ENCODE measurements at regions not wholly inside any gene's neighbourhood (a gene's known extent, or its start where the extent isn't known, plus 50 kb on each side); places are given as distances from the start of the nearest gene placed in this dataset.

GRCh38 chr2:239522002-239522739 lies 121.4 kb upstream of the HDAC4 start:
- Mint-ChIP-seq H3K27me3 (ENCODE audit: low read depth) (peaks cover 7% of the 10 kb centered on the region), H3K27ac (no peak overlapping the region), H3K9me3 (no peaks in the 10 kb centered on the region), H3K4me3 (no peak overlapping the region), H3K36me3 (ENCODE audit: insufficient read depth in 2 of 2) (no peaks in the 10 kb centered on the region), H3K4me1 (ENCODE audit: low read depth) (no peaks in the 10 kb centered on the region)
- DNase-seq (no peak), ATAC-seq (replicated peaks in 1 of 2) (no peak)

GRCh38 chr2:239521518-239521815 lies 120.6 kb upstream of the HDAC4 start:
- no peak overlapping the region for H3K4me3 Mint-ChIP-seq
- no peak for ATAC-seq (replicated peaks in 1 of 2)
- no peaks in the 10 kb centered on the region for H3K36me3 Mint-ChIP-seq (ENCODE audit: insufficient read depth in 2 of 2)

GRCh38 chr2:239520811-239521517 lies 120.1 kb upstream of the HDAC4 start:
- no peaks in the 10 kb centered on the region for H3K9me3 Mint-ChIP-seq
- H3K4me3 Mint-ChIP-seq: no peak overlapping the region
- H3K27me3 Mint-ChIP-seq (ENCODE audit: low read depth): peaks cover 7% of the 10 kb centered on the region
- ATAC-seq (replicated peaks in 1 of 2) (no peak), DNase-seq (no peak)
- H3K4me1 Mint-ChIP-seq (ENCODE audit: low read depth): no peaks in the 10 kb centered on the region
- H3K27ac Mint-ChIP-seq: no peak overlapping the region
- H3K36me3 Mint-ChIP-seq (ENCODE audit: insufficient read depth in 2 of 2): no peaks in the 10 kb centered on the region

More at GRCh38 chr2:239521518-239521815, 120.6 kb upstream of the HDAC4 start:
- Mint-ChIP-seq H3K4me1 (ENCODE audit: low read depth) (no peaks in the 10 kb centered on the region), H3K27me3 (ENCODE audit: low read depth) (peaks cover 7% of the 10 kb centered on the region), H3K9me3 (no peaks in the 10 kb centered on the region), H3K27ac (no peak overlapping the region)
- DNase-seq: no peak

GRCh38 chr2:239519921-239520585 lies 119.2 kb upstream of the HDAC4 start:
- ATAC-seq (replicated peaks in 1 of 2): no peak
- Mint-ChIP-seq H3K27ac (no peak overlapping the region), H3K9me3 (no peaks in the 10 kb centered on the region), H3K4me3 (no peak overlapping the region), H3K4me1 (ENCODE audit: low read depth) (no peaks in the 10 kb centered on the region), H3K27me3 (ENCODE audit: low read depth) (peaks cover 7% of the 10 kb centered on the region), H3K36me3 (ENCODE audit: insufficient read depth in 2 of 2) (no peaks in the 10 kb centered on the region)
- DNase-seq: no peak

GRCh38 chr2:239519089-239519920 lies 118.5 kb upstream of the HDAC4 start:
- Mint-ChIP-seq H3K9me3 (no peaks in the 10 kb centered on the region), H3K36me3 (ENCODE audit: insufficient read depth in 2 of 2) (no peaks in the 10 kb centered on the region), H3K4me3 (no peak overlapping the region), H3K27ac (no peak overlapping the region), H3K4me1 (ENCODE audit: low read depth) (no peaks in the 10 kb centered on the region), H3K27me3 (ENCODE audit: low read depth) (peaks cover 7% of the 10 kb centered on the region)
- no peak for ATAC-seq (replicated peaks in 1 of 2)
- DNase-seq: peak in 1 of 2 donors; percentile 9

GRCh38 chr2:239518286-239519088 lies 117.7 kb upstream of the HDAC4 start:
- Mint-ChIP-seq H3K27me3 (ENCODE audit: low read depth) (peaks cover 7% of the 10 kb centered on the region), H3K9me3 (no peaks in the 10 kb centered on the region), H3K36me3 (ENCODE audit: insufficient read depth in 2 of 2) (no peaks in the 10 kb centered on the region), H3K27ac (no peak overlapping the region), H3K4me1 (ENCODE audit: low read depth) (no peaks in the 10 kb centered on the region), H3K4me3 (no peak overlapping the region)
- ATAC-seq (replicated peaks in 1 of 2) (no peak), DNase-seq (no peak)

GRCh38 chr2:239517686-239518085 lies 116.9 kb upstream of the HDAC4 start:
- Mint-ChIP-seq H3K27me3 (ENCODE audit: low read depth) (peaks cover 7% of the 10 kb centered on the region), H3K9me3 (peaks cover 0 to 1% of the 10 kb centered on the region in 2 donors), H3K4me1 (ENCODE audit: low read depth) (no peaks in the 10 kb centered on the region), H3K36me3 (ENCODE audit: insufficient read depth in 2 of 2) (no peaks in the 10 kb centered on the region), H3K4me3 (no peak overlapping the region), H3K27ac (no peak overlapping the region)
- DNase-seq: no peak
- ATAC-seq (replicated peaks in 1 of 2): no peak

- Mint-ChIP-seq H3K27me3 (ENCODE audit: low read depth) (peaks cover 7% of the 10 kb centered on the region), H3K4me3 (no peak overlapping the region), H3K4me1 (ENCODE audit: low read depth) (no peaks in the 10 kb centered on the region), H3K27ac (no peak overlapping the region), H3K36me3 (ENCODE audit: insufficient read depth in 2 of 2) (no peaks in the 10 kb centered on the region), H3K9me3 (peaks cover 0 to 1% of the 10 kb centered on the region in 2 donors)
- DNase-seq (no peak), ATAC-seq (replicated peaks in 1 of 2) (no peak)
Measured at GRCh38 chr2:239516954-239517305, 116.1 kb upstream of the HDAC4 start.

- Mint-ChIP-seq H3K36me3 (ENCODE audit: insufficient read depth in 2 of 2) (no peaks in the 10 kb centered on the region), H3K4me1 (ENCODE audit: low read depth) (no peaks in the 10 kb centered on the region), H3K27me3 (ENCODE audit: low read depth) (peaks cover 7% of the 10 kb centered on the region), H3K9me3 (peaks cover 0 to 1% of the 10 kb centered on the region in 2 donors), H3K4me3 (no peak overlapping the region), H3K27ac (no peak overlapping the region)
- ATAC-seq (replicated peaks in 1 of 2) (no peak), DNase-seq (no peak)
Measured at GRCh38 chr2:239516286-239516953, 115.6 kb upstream of the HDAC4 start.

- Mint-ChIP-seq H3K4me1 (ENCODE audit: low read depth) (no peaks in the 10 kb centered on the region), H3K4me3 (no peak overlapping the region), H3K27me3 (ENCODE audit: low read depth) (peaks cover 7% of the 10 kb centered on the region), H3K36me3 (ENCODE audit: insufficient read depth in 2 of 2) (no peaks in the 10 kb centered on the region), H3K9me3 (peaks cover 0 to 1% of the 10 kb centered on the region in 2 donors), H3K27ac (no peak overlapping the region)
- no peak for DNase-seq
- no peak for ATAC-seq (replicated peaks in 1 of 2)
Measured at GRCh38 chr2:239514754-239515530, 114.1 kb upstream of the HDAC4 start.

- DNase-seq (no peak), ATAC-seq (replicated peaks in 1 of 2) (no peak)
- Mint-ChIP-seq H3K9me3 (peaks cover 0 to 1% of the 10 kb centered on the region in 2 donors), H3K36me3 (ENCODE audit: insufficient read depth in 2 of 2) (no peaks in the 10 kb centered on the region), H3K4me1 (ENCODE audit: low read depth) (peaks cover 8% of the 10 kb centered on the region), H3K4me3 (no peak overlapping the region), H3K27me3 (ENCODE audit: low read depth) (peaks cover 6% of the 10 kb centered on the region), H3K27ac (no peak overlapping the region)
Measured at GRCh38 chr2:239512054-239512453, 111.2 kb upstream of the HDAC4 start.
